Thyroid gland (tissue), 4 donors: ENCODE measurements at regions not wholly inside any gene's neighbourhood (a gene's known extent, or its start where the extent isn't known, plus 50 kb on each side); places are given as distances from the start of the nearest gene placed in this dataset.
"Not testable (repeated sequence)": the region's sequence is repeated elsewhere in the genome, so short reads cannot be mapped to it uniquely, and the experiment has no call there.

Experiments
- DNase-seq, 2 donors: peaks; one replicate each; pipeline ENCODE4 v3.0.0-alpha.2; 2019
- H3K27ac ChIP-seq, 3 donors: fragments of 200-600 bp; sonication (generic); 1 replicate in 2 of 3; 2 replicates in 1 of 3; pipeline ENCODE4 v1.5.1; 2016 to 2019; ENCODE audit warnings: mild to moderate bottlenecking in 1 of 3, moderate library complexity in 1 of 3
- H3K27me3 ChIP-seq: fragments of 200-600 bp; sonication (generic); one replicate; pipeline ENCODE4 v1.5.1; 2019
- H3K36me3 ChIP-seq, 2 donors: fragments of 200-600 bp; sonication (generic); one replicate each; pipeline ENCODE4 v1.5.1; 2016 to 2019
- H3K4me1 ChIP-seq, 2 donors: fragments of 200-600 bp; sonication (generic); one replicate each; pipeline ENCODE4 v1.5.1; 2017 to 2019
- H3K4me3 ChIP-seq, 3 donors: fragments of 200-600 bp; sonication (generic); replicated peaks in 1 of 3; 1 replicate in 2 of 3; 2 replicates in 1 of 3; pipeline ENCODE4 v1.5.1; 2016; ENCODE audit warnings: mild to moderate bottlenecking in 1 of 3
- H3K9me3 ChIP-seq: fragments of 200-600 bp; sonication (generic); one replicate; pipeline ENCODE4 v1.5.1; 2017
- CTCF ChIP-seq, 6 experiments: fragments of 200-600 bp in 3 of 6; fragments of 450-650 bp in 3 of 6; sonication (generic) in 3 of 6; IDR thresholded peaks; one replicate each; pipeline ENCODE4 v1.5.1; 2016 to 2019; ENCODE audit warnings: antibody characterized with exemption in 6 of 6, mild to moderate bottlenecking in 2 of 6, inconsistent platforms in 1 of 6, moderate library complexity in 1 of 6
- POLR2A ChIP-seq, 2 donors: fragments of 450-650 bp; IDR thresholded peaks; one replicate each; pipeline ENCODE4 v1.6.1; 2017; ENCODE audit warnings: antibody characterized with exemption in 2 of 2, mild to moderate bottlenecking in 2 of 2, moderate library complexity in 1 of 2
- WGBS, 2 donors: methylation state at CpG; one replicate each; pipeline ENCODE4 v1.1.5; 2017; 5-methylcytosine and 5-hydroxymethylcytosine counted together
- intact Hi-C: fragments of 100-400 bp; cut with DNase I; formaldehyde crosslinking; loops from one replicate; pipeline ENCODE4 v1.15.1; 2023

GRCh38 chr4:11817088-11817487 lies 388.4 kb upstream of the HS3ST1 start:
- H3K9me3 ChIP-seq, result no peaks in the 10 kb centered on the region
- DNase-seq, result no peak
- no peaks in the 10 kb centered on the region for H3K36me3 ChIP-seq
- H3K27me3 ChIP-seq, result no peaks in the 10 kb centered on the region
- intact Hi-C loops, result no loop called here
- H3K4me1 ChIP-seq, result no peaks in the 10 kb centered on the region
- TF ChIP-seq POLR2A (IDR thresholded peaks at IDR 0.05) (no peak), CTCF (IDR thresholded peaks at IDR 0.05) (no peak)
- no peak overlapping the region for H3K4me3 ChIP-seq
- no peak overlapping the region for H3K27ac ChIP-seq

GRCh38 chr4:11814758-11815157 lies 386.1 kb upstream of the HS3ST1 start:
- H3K27me3 ChIP-seq, result no peaks in the 10 kb centered on the region
- no peaks in the 10 kb centered on the region for H3K4me1 ChIP-seq
- H3K9me3 ChIP-seq, result no peaks in the 10 kb centered on the region
- intact Hi-C loops, result no loop called here
- 81 to 84% methylated on average over 2 of the region's 2 CpGs for WGBS, 2 donors
- no peak overlapping the region for H3K4me3 ChIP-seq
- no peak for DNase-seq
- no peaks in the 10 kb centered on the region for H3K36me3 ChIP-seq
- TF ChIP-seq CTCF (IDR thresholded peaks at IDR 0.05) (no peak), POLR2A (IDR thresholded peaks at IDR 0.05) (no peak)
- H3K27ac ChIP-seq, result no peak overlapping the region

GRCh38 chr4:11813951-11814446 lies 385.3 kb upstream of the HS3ST1 start:
- Histone ChIP-seq H3K4me1 (no peaks in the 10 kb centered on the region), H3K27ac (no peak overlapping the region), H3K36me3 (no peaks in the 10 kb centered on the region), H3K4me3 (no peak overlapping the region), H3K27me3 (no peaks in the 10 kb centered on the region), H3K9me3 (no peaks in the 10 kb centered on the region)
- intact Hi-C loops, result no loop called here
- WGBS, 2 donors, result 63 to 70% methylated on average over 1 of the region's 1 CpG
- no peak for DNase-seq
- TF ChIP-seq POLR2A (IDR thresholded peaks at IDR 0.05) (no peak), CTCF (IDR thresholded peaks at IDR 0.05) (no peak)

- DNase-seq, H3K9me3 ChIP-seq, H3K36me3 ChIP-seq, H3K27ac ChIP-seq, H3K4me3 ChIP-seq, intact Hi-C loops, H3K27me3 ChIP-seq, H3K4me1 ChIP-seq: not testable (repeated sequence)
- 84 to 92% methylated on average over 3 of the region's 3 CpGs for WGBS, 2 donors
Measured at GRCh38 chr4:11811521-11811920, 382.8 kb upstream of the HS3ST1 start.

GRCh38 chr4:11805842-11806241 lies 377.1 kb upstream of the HS3ST1 start:
- TF ChIP-seq POLR2A (IDR thresholded peaks at IDR 0.05), result no peak
- peak in 2 of 6 experiments; percentile 13 to 25 for TF ChIP-seq CTCF (IDR thresholded peaks at IDR 0.05)
- H3K4me3 ChIP-seq, result no peak overlapping the region

More at GRCh38 chr4:11805842-11806241, 377.1 kb upstream of the HS3ST1 start:
- no peaks in the 10 kb centered on the region for H3K4me1 ChIP-seq
- no peaks in the 10 kb centered on the region for H3K27me3 ChIP-seq
- WGBS, 2 donors, result 51 to 68% methylated on average over 1 of the region's 1 CpG
- H3K27ac ChIP-seq, result no peak overlapping the region
- DNase-seq, result no peak
- no peaks in the 10 kb centered on the region for H3K36me3 ChIP-seq
- intact Hi-C loops, result no loop called here
- H3K9me3 ChIP-seq, result no peaks in the 10 kb centered on the region
